RKO (cell line): ENCODE measurements at regions not wholly inside any gene's neighbourhood (a gene's known extent, or its start where the extent isn't known, plus 50 kb on each side); places are given as distances from the start of the nearest gene placed in this dataset.
"Not testable (repeated sequence)": the region's sequence is repeated elsewhere in the genome, so short reads cannot be mapped to it uniquely, and the experiment has no call there.

Experiments
- DNase-seq: peaks from one replicate; pipeline ENCODE4 v3.0.0-alpha.2; 2016; ENCODE audit warnings: low spot score

DNA sequence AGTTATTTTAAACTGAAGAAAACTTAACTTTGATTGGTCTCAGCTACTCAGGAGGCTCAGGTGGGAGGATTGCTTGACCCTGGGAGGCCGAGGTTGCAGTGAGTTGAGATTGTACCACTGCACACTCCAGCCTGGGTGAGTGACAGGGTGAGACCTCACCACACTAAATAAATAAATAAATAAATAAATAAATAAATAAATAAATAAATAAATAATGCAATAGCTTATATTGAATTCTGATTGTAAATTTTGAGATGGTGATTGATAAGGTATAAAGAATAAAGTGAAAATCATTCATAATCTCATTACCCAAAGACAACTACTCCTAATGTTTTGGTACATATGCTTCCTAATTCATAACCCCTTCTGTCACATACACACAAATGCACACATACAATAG lies 58.1 kb downstream of the TUBA3C start:
- no peak for DNase-seq

DNA sequence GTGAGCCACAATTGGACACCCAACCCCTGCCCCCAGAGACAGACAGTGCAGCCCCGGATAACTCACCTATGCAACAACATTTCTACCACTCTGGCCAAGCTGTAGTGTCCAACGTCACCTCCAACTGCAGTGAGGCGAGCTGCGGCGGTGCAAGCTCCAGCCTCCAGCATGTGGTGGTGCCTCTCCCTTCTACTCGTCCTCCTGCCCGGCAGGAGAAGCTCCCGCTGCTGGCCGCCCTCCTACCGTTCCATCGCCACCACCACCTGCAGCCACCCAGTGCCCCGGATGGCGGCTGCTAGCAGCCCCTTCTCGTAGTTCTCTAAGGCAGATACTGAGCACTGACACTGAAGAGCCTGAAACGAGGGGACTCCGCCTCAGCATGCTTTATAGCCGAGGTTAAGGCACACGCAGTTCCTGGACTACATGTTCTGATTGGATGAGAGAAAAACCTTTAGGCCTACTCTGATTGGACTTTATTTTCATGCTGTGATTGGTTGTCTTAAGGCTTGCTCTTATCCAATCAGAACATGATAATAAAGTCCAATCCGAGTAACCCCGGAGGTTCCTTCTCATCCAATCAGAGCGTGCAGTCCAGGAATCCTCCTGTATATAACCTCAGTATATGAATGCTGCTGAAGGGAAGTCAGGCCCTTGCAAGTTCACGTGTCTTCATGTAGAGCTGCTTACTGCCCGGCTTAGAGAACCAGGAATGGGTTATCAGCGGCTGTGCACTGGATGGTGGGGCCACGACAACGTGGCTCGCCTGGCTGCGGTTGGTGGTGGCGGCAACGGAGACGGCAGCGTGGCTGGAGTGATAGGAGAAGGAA lies 63.5 kb downstream of the TUBA3C start:
- no peak for DNase-seq

DNA sequence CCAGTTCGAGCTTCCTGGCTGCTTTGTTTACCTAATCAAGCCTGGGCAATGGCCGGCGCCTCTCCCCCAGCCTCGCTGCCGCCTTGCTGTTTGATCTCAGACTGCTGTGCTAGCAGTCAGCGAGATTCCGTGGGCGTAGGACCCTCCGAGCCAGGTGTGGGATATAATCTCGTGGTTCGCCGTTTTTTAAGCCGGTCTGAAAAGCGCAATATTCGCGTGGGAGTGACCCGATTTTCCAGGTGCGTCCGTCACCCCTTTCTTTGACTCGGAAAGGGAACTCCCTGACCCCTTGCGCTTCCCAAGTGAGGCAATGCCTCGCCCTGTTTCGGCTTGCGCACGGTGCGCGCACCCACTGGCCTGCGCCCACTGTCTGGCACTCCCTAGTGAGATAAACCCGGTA lies 72.4 kb downstream of the TUBA3C start:
- DNase-seq = not testable (repeated sequence)

DNA sequence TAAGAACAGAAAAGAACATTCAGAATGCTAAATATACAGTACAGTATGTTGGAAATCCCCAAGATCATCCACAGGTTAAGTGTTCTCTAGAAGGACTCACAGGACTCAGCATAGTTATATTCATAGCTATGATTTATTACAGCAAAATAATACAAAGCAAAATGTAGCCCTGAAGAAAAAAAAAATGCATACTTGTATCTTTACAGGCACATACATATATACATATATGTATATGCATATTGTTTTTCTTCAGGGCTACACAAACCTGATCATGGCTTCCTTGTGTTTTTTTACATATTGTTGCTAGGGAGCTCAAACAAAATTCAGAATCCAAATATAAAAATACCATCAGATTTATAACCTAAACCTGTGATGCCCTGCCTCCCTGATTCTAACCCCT lies 78.5 kb downstream of the TUBA3C start:
- DNase-seq = no peak

DNA sequence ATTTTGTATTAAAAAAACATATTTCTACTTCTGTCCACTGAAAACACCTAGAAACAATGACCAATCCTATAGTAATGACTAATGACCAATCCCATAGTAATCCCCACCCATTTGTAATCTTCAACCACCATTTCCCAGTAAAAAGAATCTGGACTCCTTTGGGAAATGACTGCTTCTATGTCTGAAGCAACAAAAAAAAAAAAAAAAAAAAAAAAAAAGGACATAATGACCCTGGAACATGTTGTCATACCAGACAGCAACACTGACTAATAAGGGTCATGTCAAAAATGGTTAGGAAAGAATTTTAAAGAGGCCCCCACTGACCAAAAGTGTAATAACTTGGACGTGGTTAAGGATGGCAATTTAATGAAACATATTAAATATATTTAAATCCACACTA lies 88.3 kb downstream of the TUBA3C start:
- no peak for DNase-seq

DNA sequence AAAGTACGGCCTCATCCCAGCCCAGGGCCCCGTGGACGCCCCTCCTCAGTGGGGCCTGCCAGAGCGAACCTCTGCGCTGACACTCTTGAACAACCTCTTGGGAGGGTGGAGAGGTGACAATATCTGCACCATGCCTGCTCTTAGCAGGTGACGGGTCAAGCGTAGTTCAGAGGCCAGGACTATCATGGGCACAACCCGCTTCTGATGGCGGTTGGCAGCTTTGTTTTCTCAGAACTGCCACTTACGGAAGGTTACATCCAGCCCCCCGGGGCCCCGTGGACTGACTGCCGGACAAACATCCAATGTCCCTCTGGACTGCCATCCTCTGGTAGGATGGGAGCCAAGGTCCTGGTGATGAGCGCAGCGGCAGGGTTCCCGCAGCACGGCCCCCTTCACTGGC lies 91.1 kb downstream of the TUBA3C start:
- no peak for DNase-seq

DNA sequence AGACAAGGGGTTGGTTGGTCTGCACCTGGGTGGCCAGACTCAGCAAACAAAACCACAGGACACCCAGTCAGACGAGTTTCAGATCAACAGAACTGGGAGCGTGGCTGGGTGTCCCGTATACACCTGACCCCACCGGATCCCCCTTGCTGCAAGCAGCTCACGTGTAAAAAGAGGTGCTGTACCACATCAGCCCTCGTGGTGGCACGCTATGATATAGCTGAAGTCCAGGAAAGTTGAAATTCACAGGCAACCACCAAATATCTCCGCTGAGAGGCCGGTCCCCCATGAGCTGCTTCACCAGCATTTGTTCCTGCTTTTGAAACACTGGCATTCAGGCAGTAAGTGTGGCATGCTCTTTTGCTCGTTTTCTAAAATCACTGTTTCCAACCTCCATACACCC lies 92.3 kb downstream of the TUBA3C start:
- DNase-seq = peak; percentile 10

DNA sequence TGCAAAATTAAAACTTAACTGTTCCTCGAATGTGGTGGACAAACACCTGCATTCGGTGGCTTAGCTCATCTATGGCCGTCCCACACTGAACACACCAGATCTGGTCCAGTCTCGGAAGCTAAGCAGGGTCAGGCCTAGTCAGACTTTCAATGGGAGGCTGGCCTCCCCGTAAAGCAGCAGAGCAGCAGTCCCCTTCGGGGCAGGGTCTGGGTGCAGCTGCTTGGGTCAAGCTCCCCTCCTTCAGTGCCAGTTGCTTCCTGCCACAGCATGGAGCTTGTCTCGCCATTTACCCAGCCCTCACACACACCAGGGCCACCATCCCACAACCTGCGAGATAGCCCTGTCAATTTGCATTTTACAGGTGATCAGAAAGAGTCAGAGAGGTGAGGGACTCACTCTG lies 93.2 kb downstream of the TUBA3C start:
- DNase-seq = no peak

DNA sequence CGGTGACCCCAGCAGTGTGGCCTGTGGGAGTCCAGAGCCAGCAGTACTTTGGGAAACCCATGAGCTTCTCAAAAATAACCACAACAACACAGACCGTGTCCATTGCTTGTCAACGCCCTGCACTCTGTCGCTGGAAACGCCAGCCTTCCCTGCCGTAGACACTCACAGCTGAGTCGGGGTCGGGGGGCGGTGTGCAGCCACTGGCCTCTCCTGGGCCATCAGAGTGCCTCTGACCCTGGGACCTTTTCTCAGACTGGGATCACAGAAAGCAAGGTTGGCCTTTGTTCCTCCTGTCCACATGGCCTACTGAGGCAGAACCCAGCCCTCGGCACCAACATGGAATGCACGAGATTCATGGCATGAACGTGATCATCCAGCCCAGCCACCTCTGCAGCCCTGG lies 95.7 kb downstream of the TUBA3C start:
- DNase-seq = no peak

DNA sequence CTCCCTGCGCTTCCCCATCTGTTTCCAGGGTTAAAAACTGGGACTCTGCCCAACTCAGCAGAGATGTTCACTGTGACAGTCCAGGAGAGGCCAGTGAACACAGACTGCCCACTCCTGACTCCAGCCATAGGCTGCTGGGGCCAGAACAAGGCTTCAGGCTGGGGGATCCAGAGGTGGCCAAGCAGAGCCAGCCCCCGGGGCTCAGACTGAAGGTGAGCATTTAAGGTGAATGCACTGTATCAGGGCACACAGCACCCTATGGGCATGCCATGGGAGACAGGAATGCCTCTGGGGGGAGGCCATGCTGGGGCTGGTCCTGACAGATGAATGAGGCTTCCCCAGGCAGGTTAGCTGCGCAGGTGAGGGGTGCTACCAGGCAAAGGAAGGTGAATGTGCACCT lies 96.4 kb downstream of the TUBA3C start:
- DNase-seq = no peak

DNA sequence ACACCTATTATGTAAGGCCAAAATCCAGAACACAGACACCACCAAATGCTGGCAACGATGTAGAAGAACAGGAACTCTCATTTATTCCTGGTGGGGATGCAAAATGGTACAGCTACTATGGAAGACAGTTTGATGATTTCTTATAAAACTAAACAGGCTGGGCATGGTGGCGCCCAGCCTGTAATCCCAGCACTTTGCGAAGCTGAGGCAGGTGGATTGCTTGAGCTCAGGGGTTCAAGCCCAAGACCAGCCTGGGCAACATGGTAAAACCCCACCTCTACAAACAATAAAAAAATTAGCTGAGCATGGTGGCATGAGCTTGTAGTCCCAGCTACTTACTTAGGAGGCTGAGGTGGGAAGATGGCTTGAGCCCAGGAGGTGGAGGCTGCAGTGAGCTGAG lies 98.3 kb downstream of the TUBA3C start:
- DNase-seq = no peak

DNA sequence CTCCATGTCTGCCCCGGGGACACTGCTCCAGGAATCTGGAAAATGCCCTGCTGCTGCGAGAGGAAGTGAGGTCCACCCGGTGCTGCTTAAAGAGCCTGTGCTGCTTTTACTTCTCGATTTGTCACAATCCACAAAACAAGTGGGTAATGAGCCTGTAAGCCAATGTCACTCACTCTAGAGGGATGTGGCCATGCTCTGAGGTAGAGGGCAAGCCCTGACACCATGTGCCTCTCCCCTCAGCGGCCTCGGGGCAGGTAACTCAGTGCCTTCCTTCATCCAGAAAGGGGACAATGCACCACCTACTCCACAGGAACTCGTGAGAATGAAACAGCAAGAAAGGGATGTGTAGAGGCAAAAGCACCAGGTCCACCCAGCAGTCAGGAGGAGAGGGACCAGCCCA lies 106.2 kb downstream of the TUBA3C start:
- no peak for DNase-seq

DNA sequence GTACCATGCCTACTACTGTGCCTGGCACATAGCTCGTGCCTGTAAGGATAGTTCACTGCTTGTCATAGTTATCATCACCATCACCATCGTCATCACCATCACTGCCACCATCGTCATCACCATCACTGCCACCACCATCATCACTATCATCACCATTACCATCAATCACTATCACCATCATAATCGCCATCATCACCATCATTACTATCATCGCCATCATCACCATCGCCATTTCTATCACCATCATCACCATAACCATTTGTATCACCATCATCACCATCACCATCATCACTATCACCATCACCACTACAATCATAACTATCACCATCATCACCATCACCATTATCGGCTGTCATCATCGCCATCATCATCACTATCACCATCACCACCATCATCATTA lies 107.1 kb downstream of the TUBA3C start:
- no peak for DNase-seq

DNA sequence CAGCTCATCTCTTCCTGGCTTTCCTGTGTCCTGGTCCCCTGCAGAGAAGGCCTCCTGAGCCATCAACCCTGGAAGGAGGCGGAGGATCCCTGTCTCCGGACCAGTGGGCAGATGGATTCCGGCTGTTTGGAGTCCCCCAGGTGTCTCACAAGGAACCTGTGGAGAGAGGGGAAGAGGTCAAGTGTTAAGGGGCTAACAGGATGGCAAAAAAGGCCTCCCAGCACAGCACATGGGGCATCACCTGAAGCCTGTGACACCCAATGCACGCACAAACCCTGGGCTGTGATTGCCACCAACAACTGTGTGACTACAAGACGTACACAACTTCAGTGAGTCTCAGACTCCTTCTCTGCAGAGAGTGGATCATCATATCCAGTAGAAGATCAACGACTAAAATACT lies 107.5 kb downstream of the TUBA3C start:
- DNase-seq = not testable (repeated sequence)

DNA sequence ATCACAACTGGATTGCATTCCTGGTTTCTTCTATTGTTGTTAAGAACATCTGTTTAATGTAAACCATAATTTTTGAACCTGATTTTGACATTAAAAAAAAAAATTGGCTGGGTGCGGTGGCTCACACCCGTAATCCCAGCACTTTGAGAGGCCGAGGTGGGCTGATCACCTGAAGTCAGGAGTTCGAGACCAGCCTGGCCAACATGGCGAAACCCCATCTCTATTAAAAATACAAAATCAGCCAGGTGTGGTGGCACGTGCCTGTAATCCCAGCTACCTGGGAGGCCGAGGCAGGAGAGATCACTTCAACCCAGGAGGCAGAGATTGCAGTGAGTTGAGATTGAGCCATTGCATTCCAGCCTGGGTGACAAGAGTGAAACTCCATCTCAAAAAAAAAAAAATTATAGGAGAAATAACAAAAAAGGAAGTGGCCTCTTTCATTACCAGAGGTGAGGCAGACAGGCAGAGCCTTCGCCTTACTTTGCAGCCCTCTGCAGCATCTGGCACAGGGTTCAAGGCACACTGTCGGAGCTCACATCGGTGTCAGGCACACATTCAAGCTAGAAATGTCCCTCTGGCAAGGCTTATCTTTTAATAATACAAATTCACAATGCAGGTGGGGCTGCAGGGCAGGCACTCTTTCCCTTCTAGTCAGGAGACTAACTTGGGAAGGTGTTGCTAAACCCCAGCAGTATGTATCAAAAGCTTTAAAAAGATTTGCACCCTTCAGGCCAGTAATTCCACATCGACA lies 108.5 kb downstream of the TUBA3C start:
- DNase-seq = not testable (repeated sequence)

DNA sequence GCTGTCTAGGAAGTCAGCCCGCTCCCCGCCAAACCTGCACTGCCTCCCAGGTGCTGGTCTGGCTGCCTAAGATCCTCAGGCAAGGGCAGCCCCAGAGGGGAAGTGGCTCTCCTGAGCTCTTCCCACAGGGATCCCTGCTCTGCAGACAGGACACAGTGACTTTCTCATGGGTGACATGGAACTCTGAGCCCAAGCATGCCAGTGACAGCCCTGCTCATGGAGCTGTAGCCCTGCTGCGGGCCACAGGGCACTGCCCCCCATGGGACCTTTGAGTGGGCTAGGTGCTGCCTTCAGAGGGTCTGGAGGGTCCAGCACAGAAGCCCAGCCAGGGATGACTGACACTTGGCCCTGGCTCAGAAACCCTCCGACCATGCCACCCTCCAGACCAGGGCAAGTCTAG lies 109.1 kb downstream of the TUBA3C start:
- DNase-seq = no peak

DNA sequence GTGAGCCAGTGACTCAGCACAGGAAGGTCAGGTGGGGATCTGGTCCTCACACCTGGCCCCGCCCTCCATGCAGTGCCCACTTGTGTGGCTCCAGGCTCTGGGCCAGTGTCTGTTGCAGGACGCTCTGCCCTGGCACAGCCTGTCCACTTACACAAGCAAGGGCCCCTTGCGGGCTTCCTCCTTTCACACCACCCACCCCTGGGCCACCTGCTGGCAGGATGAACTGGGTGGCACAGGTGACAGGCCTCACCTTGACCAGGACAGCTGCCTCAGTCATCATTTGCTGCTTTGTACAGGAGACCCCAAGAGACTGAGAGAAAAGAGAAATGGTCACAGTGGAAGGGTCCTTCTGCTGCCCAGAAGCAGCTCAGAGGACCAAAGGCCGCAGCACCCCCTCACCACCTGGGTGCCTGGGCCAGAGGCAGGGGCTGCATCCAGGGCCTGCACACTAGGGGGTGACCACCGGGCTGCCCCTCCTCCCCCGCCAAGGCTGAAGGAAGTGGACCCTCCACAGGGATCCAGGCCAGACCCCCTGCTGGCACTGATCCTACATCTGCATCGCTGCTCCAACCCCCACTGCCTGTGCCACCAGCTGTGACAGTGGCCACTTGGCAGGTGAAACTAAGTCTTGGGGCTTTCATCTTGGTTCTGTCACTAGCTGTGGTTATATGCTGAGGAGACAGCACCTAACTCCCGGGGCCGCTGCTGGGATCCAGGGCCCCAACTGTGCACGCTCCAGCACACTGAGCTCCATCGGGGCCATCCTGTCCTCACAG lies 110.3 kb downstream of the TUBA3C start:
- no peak for DNase-seq

DNA sequence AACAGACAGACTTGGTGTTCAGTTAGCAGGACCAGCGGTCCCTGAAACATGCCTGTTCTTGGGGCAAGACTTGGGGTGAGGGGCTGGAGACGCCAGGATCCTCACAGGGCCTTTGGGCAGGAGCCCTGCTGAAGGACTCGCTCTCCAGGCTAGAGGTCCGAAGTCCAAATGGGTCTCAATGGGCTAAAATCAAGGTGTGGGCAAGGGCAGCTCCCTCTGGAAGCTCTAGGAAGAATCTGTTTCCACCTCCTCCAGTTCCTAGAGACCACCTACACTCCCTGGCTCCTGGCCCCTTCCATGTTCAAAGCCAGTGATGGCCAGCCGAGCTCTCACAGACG lies 111.3 kb downstream of the TUBA3C start:
- no peak for DNase-seq

DNA sequence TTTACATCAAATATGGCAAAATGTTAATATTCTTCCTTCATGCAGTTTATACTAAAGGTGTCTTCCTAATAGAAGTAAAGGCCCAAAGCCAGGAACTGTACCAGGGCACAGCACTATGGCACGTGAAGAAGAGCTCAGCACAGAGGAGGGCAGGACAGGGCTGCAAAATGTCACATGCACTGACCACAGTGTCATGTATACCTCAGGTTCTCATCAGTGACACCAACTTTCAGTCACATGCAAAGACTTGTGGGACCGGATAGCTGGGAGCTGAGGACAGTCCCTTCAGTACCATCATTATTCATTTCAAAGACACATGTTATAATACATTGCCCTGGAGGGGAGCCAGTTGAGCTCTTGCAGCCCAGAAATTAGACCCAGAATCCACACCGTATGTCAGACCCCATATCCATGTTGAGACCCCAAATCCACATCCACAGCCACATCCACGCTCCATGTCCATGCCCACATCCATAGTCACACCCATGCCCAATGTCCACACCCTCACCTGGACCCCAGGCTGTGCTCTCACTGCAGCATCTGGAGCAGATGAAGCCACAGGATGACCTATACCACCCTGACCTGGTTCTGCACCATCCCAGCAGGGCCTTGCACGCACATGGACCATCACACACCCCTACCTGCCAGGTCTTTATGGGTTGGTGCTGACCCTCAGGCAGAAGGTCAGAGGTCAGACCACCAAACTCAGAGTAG lies 111.8 kb downstream of the TUBA3C start:
- DNase-seq = no peak

DNA sequence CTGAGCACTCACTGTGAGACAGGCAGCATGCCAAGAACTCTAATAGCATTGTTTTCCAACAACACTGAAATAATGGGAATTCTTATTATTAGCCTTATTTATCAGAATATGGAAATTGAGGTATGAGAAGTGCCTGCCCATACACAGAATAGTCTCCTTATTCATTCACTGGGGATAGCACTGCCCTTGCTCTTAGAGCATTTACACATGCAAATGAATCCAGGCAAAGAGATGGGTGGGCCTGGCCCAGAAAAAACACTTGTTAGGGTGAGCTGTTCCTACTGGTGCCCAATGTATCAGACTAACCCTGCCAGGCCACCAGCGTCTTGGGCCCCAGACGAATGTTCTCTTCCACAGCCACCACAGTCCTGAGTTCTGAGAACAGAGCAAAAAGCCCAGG lies 112.9 kb downstream of the TUBA3C start:
- no peak for DNase-seq

DNA sequence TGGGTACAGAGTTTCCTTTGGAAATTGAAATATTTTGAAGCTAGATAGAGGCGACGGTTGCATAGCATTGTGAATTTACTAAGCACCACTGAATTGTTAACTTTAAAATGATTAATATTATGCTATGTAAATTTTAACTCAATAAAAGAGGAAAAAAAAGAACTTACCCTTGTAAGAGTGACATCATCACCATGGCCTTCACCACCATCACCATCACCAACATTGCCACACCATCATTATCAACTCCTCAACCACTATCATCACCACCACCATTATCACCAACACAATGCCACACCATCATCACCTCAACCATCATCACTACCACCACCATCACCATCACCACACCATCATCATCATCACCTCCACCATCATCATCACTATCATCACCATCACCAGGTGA lies 113.9 kb downstream of the TUBA3C start:
- no peak for DNase-seq

DNA sequence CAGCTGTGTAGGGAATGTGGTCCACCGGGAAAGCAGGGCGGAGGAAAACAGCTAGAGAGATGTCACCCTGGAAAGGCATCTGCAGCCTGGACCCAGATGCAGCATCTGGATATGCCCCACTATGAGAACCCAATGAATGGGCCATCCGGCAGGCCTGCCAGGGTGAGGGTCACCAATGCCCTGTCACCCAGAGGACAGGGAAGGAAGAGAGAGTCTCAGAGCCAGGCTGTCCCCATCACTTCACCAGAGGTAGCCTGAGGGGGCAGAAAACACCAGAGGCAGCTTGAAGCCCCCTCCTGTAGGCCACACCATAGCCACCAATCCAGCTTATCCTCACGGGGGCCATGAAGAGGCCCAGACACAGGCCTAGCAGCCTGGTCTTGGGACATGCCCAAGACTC lies 118.8 kb downstream of the TUBA3C start:
- DNase-seq = no peak
